MM.1S (cell line): ENCODE measurements at regions not wholly inside any gene's neighbourhood (a gene's known extent, or its start where the extent isn't known, plus 50 kb on each side); places are given as distances from the start of the nearest gene placed in this dataset.

Experiments
- DNase-seq: peaks from one replicate; pipeline ENCODE4 v3.0.0-alpha.2; 2015
- H2AFZ ChIP-seq: fragments of 300-600 bp; sonication (generic); 2 replicates; pipeline ENCODE4 v1.6.0; 2016; ENCODE audit warnings: antibody characterized with exemption, low read length
- H3F3A ChIP-seq: fragments of 300-600 bp; sonication (generic); 2 replicates; pipeline ENCODE4 v1.6.1; 2016; ENCODE audit warnings: mild to moderate bottlenecking, antibody characterized with exemption, low read length, moderate library complexity, mixed read lengths; ENCODE audit not compliant: insufficient read depth
- H3K27ac ChIP-seq: fragments of 300-600 bp; sonication (generic); 2 replicates; pipeline ENCODE4 v1.5.1; 2016; ENCODE audit warnings: mild to moderate bottlenecking, low read length
- H3K27me3 ChIP-seq: fragments of 300-600 bp; sonication (generic); replicated peaks from 2 replicates; pipeline ENCODE4 v1.6.0; 2016; ENCODE audit warnings: low read length; ENCODE audit not compliant: insufficient read depth
- H3K36me3 ChIP-seq: fragments of 300-600 bp; sonication (generic); replicated peaks from 2 replicates; pipeline ENCODE4 v1.6.1; 2016; ENCODE audit warnings: mild to moderate bottlenecking, low read length, mixed read lengths; ENCODE audit not compliant: insufficient read depth
- H3K4me1 ChIP-seq: fragments of 300-600 bp; sonication (generic); 2 replicates; pipeline ENCODE4 v1.6.1; 2016; ENCODE audit warnings: low read length, mixed read lengths
- H3K4me2 ChIP-seq: fragments of 300-600 bp; sonication (generic); 2 replicates; pipeline ENCODE4 v1.6.0; 2016; ENCODE audit warnings: low read depth, low read length
- H3K4me3 ChIP-seq: fragments of 300-600 bp; sonication (generic); 2 replicates; pipeline ENCODE4 v1.5.1; 2016; ENCODE audit warnings: low read length, mixed read lengths
- H3K79me2 ChIP-seq: fragments of 300-600 bp; sonication (generic); 2 replicates; pipeline ENCODE4 v1.6.1; 2016; ENCODE audit warnings: mixed run types, low read length, mixed read lengths
- H3K9ac ChIP-seq: fragments of 300-600 bp; sonication (generic); 2 replicates; pipeline ENCODE4 v1.6.1; 2016; ENCODE audit warnings: low read length, mixed read lengths
- H3K9me2 ChIP-seq: fragments of 300-600 bp; sonication (generic); replicated peaks from 2 replicates; pipeline ENCODE4 v1.6.1; 2016; ENCODE audit warnings: mild to moderate bottlenecking, low read length, mixed read lengths; ENCODE audit not compliant: insufficient read depth
- H3K9me3 ChIP-seq: fragments of 300-600 bp; sonication (generic); replicated peaks from 2 replicates; pipeline ENCODE4 v1.6.1; 2016; ENCODE audit warnings: mild to moderate bottlenecking, low read length, mixed read lengths; ENCODE audit not compliant: insufficient read depth
- H4K20me1 ChIP-seq: fragments of 300-600 bp; sonication (generic); 2 replicates; pipeline ENCODE4 v1.6.1; 2016; ENCODE audit warnings: mild to moderate bottlenecking, low read length, moderate library complexity, mixed read lengths; ENCODE audit not compliant: insufficient read depth
- CTCF ChIP-seq: fragments of 300-600 bp; sonication (generic); IDR thresholded peaks from 2 replicates; pipeline ENCODE4 v1.5.1; 2016; ENCODE audit warnings: antibody characterized with exemption, low read length, mixed read lengths
- EZH2 ChIP-seq: fragments of 300-600 bp; sonication (generic); optimal IDR thresholded peaks from 2 replicates; pipeline ENCODE3; 2017; ENCODE audit warnings: low read depth, mild to moderate bottlenecking, antibody characterized with exemption, low read length, mixed read lengths
- EZH2phosphoT487 ChIP-seq: fragments of 300-600 bp; sonication (generic); IDR thresholded peaks from 2 replicates; pipeline ENCODE4 v1.6.1; 2018; ENCODE audit warnings: antibody characterized with exemption, low read length

- Histone ChIP-seq H3K27ac (no peak overlapping the region), H2AFZ (peak overlapping the region; percentile 73), H3K36me3 (no peaks in the 10 kb centered on the region), H3K9me3 (no peaks in the 10 kb centered on the region), H3K9me2 (no peaks in the 10 kb centered on the region), H3K4me2 (peak overlapping the region; percentile 79; the same call in 1 of the 2 replicates), H3K27me3 (no peaks in the 10 kb centered on the region), H3K4me3 (peak overlapping the region; percentile 42), H3K79me2 (no peaks in the 10 kb centered on the region), H4K20me1 (no peaks in the 10 kb centered on the region), H3K9ac (peak overlapping the region; percentile 25; the same call in 1 of the 2 replicates), H3F3A (no peaks in the 10 kb centered on the region), H3K4me1 (peaks cover 7% of the 10 kb centered on the region; the same call in 1 of the 2 replicates)
- peak; percentile 8 for DNase-seq
- TF ChIP-seq CTCF (no peak), EZH2phosphoT487 (no peak), EZH2 (no peak)
These were observed 104.5 kb upstream of the TAF1B start for GRCh38 chr2:9738535-9739496.

GRCh38 chr2:9739531-9739964, 103.7 kb upstream of the TAF1B start:
- peak; percentile 15 for DNase-seq
- peak overlapping the region; percentile 73 for H2AFZ ChIP-seq
- H3K4me2 ChIP-seq = peak overlapping the region; percentile 79; the same call in 1 of the 2 replicates
- H4K20me1 ChIP-seq = no peaks in the 10 kb centered on the region
- TF ChIP-seq CTCF = no peak
- TF ChIP-seq EZH2phosphoT487 = no peak
- TF ChIP-seq EZH2 = no peak
- no peaks in the 10 kb centered on the region for H3K79me2 ChIP-seq
- no peaks in the 10 kb centered on the region for H3K9me2 ChIP-seq
- peak overlapping the region; percentile 42 for H3K4me3 ChIP-seq
- no peaks in the 10 kb centered on the region for H3K27me3 ChIP-seq
- H3K27ac ChIP-seq = no peak overlapping the region
- peaks cover 7% of the 10 kb centered on the region; the same call in 1 of the 2 replicates for H3K4me1 ChIP-seq
- no peaks in the 10 kb centered on the region for H3K9me3 ChIP-seq
- peak overlapping the region; percentile 25; the same call in 1 of the 2 replicates for H3K9ac ChIP-seq
- H3K36me3 ChIP-seq = no peaks in the 10 kb centered on the region
- no peaks in the 10 kb centered on the region for H3F3A ChIP-seq

DNA sequence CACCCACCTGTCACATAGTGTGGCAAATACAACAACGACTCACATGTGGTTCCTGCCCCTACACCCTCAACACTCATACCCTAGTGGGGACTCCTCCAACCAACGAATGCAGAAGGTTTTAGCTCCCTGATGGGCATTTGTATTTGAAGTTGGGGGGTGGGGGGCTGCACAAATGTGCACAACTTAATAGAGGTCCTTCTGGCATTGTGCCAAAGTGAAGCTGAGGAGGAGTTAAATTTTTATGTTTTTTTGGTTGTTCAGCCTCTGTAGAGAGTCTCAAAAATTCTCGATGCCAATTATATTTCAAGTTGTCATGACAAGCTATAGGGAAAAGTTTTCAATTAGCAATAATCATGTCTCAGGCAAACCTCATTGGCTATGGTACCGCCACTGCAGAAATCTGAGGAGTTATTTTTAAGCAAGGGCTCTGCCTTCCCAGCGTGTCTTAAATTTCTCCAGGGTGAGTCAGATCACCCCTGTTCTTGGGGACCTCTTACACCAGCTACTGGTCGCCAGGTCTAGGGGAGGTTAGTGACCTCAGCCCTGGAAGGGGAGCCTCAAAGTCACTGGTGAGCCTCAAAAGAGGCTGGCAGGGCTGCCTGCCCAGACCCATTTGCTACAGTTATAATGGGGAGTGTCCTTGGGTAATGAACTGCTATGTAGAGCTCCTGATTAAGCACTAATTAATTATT, 102.7 kb upstream of the TAF1B start:
- Histone ChIP-seq H3K4me3 (no peak overlapping the region), H3K9me2 (no peaks in the 10 kb centered on the region), H4K20me1 (no peaks in the 10 kb centered on the region), H2AFZ (no peak overlapping the region), H3K27ac (no peak overlapping the region), H3K9ac (no peak overlapping the region), H3K36me3 (no peaks in the 10 kb centered on the region), H3K4me2 (no peak overlapping the region), H3K4me1 (peaks cover 7% of the 10 kb centered on the region; the same call in 1 of the 2 replicates), H3K79me2 (no peaks in the 10 kb centered on the region), H3F3A (no peaks in the 10 kb centered on the region), H3K9me3 (no peaks in the 10 kb centered on the region), H3K27me3 (no peaks in the 10 kb centered on the region)
- TF ChIP-seq CTCF = no peak
- TF ChIP-seq EZH2phosphoT487 = no peak
- TF ChIP-seq EZH2 = no peak
- no peak for DNase-seq
